ENCODE measurements at regions not wholly inside any gene's neighbourhood (a gene's known extent, or its start where the extent isn't known, plus 50 kb on each side); places are given as distances from the start of the nearest gene placed in this dataset.
"Not testable (repeated sequence)": the region's sequence is repeated elsewhere in the genome, so short reads cannot be mapped to it uniquely, and the experiment has no call there.

DNA sequence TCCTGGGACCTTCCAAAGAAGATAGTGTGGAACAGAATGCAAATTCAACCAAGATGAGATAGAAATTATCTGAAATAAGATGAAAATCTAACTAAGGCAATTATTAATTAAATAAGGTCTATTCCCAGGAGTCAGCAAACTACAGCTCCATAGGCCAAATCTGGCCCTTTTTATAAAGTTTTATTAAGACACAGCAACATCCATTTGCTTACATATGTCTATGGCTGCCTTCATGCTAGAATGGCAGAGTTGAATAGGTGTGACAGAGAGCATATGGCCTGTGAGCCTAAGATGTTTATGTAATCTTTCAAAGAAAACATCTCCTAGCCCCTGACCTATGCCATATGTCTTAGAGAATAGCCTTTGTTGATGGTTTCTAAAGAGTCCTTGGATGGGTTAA lies 503.0 kb downstream of the EDEM1 start:
- no peak for DNase-seq (ENCODE audit: missing footprints)
- no peak for ATAC-seq
- intact Hi-C loops (cut with DNase I), result no loop called here

DNA sequence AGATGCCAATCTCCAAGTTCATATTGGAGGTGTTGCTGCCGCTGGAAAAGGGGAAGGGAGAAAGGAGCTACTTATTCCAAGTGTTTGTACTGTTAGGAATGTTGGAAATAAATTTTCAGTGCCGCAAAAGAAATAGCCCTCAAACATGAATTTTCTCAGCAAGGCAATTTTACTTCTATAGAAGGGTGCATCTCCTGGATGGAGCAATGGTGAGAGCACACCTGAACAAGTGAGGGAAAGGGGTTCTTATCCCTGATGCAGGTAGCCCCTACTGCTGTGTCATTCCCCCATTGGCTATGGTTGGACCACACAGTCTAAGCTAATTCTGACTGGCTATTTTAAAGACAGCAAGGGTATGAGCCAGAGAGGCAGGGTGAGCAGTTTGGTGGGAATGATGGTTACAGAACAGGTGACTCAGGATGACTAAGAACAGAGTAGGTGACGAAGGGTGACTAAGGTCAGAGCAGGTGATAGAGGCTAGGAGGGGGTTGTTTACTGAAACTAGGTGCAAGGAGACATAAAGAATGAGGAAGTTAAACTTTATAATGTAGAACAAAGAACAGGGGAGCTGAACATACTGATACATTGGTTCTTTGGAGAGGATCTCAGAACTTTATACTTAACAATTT lies 503.5 kb downstream of the EDEM1 start:
- intact Hi-C loops (cut with DNase I), result no loop called here
- ATAC-seq (no peak), DNase-seq (ENCODE audit: missing footprints) (no peak)

- no peak for ATAC-seq
- intact Hi-C loops (cut with DNase I), result no loop called here
- no peak for DNase-seq (ENCODE audit: missing footprints)
Measured at GRCh38 chr3:5692446-5692845, 504.9 kb downstream of the EDEM1 start.

- DNase-seq (ENCODE audit: missing footprints), result no peak
- intact Hi-C loops (cut with DNase I), result no loop called here
- ATAC-seq, result no peak
Measured at GRCh38 chr3:5694266-5694665, 506.8 kb downstream of the EDEM1 start.

GRCh38 chr3:5698851-5699250 lies 511.3 kb downstream of the EDEM1 start:
- no peak for ATAC-seq
- intact Hi-C loops (cut with DNase I), result no loop called here
- no peak for DNase-seq (ENCODE audit: missing footprints)

DNA sequence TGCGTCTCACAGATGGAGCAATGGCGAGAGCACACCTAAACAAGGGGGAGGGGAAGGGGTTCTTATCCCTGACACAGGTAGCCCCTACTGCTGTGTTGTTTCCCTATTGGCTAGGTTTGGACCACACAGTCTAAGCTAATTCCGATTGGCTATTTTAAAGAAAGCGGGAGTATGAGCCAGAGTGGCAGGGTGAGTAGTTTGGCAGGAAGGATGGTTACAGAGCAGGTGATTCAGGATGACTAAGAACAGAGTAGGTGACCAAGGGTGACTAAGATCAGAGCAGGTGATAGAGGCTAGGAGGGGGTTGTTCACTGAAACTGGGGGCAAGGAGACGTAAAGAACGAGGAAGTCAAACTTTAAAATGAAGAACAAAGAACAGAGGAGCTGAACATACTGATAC lies 511.8 kb downstream of the EDEM1 start:
- DNase-seq (ENCODE audit: missing footprints) (no peak), ATAC-seq (no peak)
- intact Hi-C loops (cut with DNase I), result no loop called here

DNA sequence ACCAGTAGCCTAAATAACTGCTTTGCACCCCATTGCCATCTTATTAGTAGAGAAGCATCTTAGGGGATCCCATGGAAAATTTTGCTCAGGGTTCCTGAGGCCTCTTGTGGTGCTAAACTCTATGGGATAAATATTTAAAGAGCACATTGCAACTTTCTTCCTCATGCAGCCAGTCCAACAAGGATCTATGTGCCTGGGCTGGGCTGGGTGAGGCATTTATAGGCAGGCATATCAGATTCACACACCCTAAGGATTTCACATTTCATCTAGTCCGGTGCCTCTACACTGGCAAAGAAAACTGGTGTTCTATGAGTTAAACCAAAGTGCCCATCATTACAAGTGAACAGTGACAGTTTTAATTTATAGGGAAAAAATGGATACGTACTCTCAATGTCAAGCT lies 512.3 kb downstream of the EDEM1 start:
- no peak for ATAC-seq
- DNase-seq (ENCODE audit: missing footprints), result no peak
- intact Hi-C loops (cut with DNase I), result no loop called here

DNA sequence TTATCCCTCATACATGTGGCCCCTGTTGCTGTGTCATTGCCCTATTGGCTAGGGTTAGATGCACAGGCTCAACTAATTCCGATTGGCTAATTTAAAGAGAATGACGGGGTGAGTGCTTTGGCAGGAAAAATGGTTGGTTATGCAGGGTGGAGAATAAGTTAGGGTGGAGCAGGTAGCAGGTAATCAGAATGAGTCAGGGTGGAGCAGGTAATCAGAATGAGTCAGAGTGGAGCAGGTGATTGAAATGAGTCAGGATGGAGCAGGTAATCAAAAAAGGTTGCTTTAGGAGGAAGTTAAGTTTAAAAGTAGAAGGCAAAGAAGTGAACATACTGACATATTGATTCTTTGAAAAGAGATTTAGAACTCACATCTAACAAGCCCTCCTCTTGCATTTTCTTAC lies 513.5 kb downstream of the EDEM1 start:
- DNase-seq (ENCODE audit: missing footprints); intact Hi-C loops (cut with DNase I); ATAC-seq: not testable (repeated sequence)

DNA sequence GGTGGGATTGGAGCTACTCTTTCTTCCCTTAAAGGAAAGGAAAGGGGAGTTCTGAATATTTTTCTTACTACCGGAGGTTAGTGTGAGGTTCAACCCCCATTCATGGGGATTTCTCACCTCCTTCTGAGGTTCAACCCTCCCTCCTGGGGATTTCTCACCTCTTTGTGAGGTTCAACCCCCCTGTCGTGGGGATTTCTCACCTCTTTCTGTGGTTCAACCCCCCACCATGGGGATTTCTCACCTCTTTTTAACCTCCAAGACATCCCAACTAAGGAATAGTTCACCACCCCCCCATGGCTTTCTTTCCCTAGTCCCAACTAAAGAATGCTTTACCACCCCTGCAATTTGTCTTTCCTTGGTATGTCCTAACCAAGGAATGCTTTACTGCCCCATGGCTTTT lies 520.3 kb downstream of the EDEM1 start:
- ATAC-seq (no peak), DNase-seq (ENCODE audit: missing footprints) (no peak)
- intact Hi-C loops (cut with DNase I), result no loop called here

- DNase-seq (ENCODE audit: missing footprints) (no peak), ATAC-seq (no peak)
- intact Hi-C loops (cut with DNase I), result no loop called here
Measured at GRCh38 chr3:5709714-5710113, 522.2 kb downstream of the EDEM1 start.

- intact Hi-C loops (cut with DNase I), result no loop called here
- no peak for DNase-seq (ENCODE audit: missing footprints)
- ATAC-seq, result no peak
Measured at GRCh38 chr3:5710718-5711117, 523.2 kb downstream of the EDEM1 start.

GRCh38 chr3:5717254-5717653 lies 529.7 kb downstream of the EDEM1 start:
- ATAC-seq, result no peak

GRCh38 chr3:5719668-5720067 lies 532.2 kb downstream of the EDEM1 start:
- ATAC-seq; DNase-seq (ENCODE audit: missing footprints); intact Hi-C loops (cut with DNase I): not testable (repeated sequence)

More at GRCh38 chr3:5717254-5717653, 529.7 kb downstream of the EDEM1 start:
- intact Hi-C loops (cut with DNase I), result no loop called here
- no peak for DNase-seq (ENCODE audit: missing footprints)

GRCh38 chr3:5725801-5726200 lies 538.3 kb downstream of the EDEM1 start:
- intact Hi-C loops (cut with DNase I), result no loop called here
- ATAC-seq (no peak), DNase-seq (ENCODE audit: missing footprints) (no peak)

GRCh38 chr3:5726621-5727020 lies 539.1 kb downstream of the EDEM1 start:
- no peak for DNase-seq (ENCODE audit: missing footprints)
- ATAC-seq, result no peak
- intact Hi-C loops (cut with DNase I), result no loop called here

- DNase-seq (ENCODE audit: missing footprints), result no peak
- intact Hi-C loops (cut with DNase I), result no loop called here
- ATAC-seq, result no peak
Measured at GRCh38 chr3:5727743-5728484, 540.4 kb downstream of the EDEM1 start.

DNA sequence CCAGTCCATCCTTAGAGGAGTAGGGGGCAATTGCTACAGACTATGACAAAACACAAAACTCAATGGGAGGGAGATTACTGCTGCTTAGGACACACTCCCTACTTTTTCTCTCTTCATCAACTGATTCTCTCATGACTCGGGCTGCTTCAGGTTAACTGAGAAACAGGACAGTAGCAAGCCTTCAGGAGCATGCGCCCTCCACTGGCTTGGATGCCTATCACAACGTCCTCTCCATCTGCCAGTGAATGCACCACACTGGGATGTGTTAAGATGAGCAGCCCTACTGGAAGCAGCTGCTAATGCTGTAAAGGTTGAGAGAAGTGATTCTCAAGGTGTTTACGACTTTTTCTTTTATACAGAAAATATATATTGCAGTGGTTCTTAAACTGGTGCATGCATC lies 542.3 kb downstream of the EDEM1 start:
- no peak for DNase-seq (ENCODE audit: missing footprints)
- intact Hi-C loops (cut with DNase I), result no loop called here
- ATAC-seq, result no peak

- intact Hi-C loops (cut with DNase I), result no loop called here
- ATAC-seq (no peak), DNase-seq (ENCODE audit: missing footprints) (no peak)
Measured at GRCh38 chr3:5731100-5731499, 543.6 kb downstream of the EDEM1 start.

GRCh38 chr3:5732081-5732480 lies 544.6 kb downstream of the EDEM1 start:
- ATAC-seq (no peak), DNase-seq (ENCODE audit: missing footprints) (no peak)
- intact Hi-C loops (cut with DNase I), result no loop called here

DNA sequence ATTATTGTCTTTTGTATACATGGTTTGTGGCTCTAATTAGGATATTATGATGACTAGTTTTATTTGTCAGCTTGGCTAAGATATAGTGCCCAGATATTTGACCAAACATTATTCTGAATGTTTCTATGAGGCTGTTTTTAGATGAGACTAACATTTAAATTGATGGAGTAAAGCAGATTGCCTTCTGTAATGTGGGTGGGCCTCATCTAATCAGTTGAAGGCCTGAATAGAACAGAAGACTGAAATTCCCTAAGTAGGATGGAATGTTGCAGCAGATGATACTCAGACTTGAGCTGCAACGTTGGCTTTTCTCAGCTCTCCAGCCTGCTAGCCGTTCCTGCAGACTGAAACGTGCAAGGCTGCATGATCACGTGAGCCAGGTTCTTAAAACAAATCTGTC lies 546.5 kb downstream of the EDEM1 start:
- DNase-seq (ENCODE audit: missing footprints) (no peak), ATAC-seq (no peak)
- intact Hi-C loops (cut with DNase I), result no loop called here

DNA sequence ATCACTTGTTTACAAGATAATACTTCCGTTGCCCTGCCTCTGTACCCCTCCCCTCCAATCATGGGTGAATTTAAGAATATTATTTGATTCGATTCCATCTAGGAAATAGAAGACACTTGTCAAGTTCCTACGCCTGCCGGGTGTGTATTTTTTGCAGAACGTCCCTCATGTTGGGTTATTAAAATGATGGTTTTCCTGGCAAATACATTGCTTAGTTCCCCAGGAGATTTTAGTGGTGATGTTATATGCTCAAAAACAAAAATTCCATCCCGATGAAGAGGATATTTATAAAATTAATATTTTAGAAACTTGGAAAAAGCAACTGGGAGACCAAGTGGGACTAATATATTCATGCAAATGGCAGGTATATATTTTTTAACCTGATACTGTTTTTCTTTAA lies 548.4 kb downstream of the EDEM1 start:
- intact Hi-C loops (cut with DNase I), result no loop called here
- no peak for DNase-seq (ENCODE audit: missing footprints)
- no peak for ATAC-seq

Measured in Right ventricle myocardium inferior (tissue), 1 donor.